ENCODE measurements at regions not wholly inside any gene's neighbourhood (a gene's known extent, or its start where the extent isn't known, plus 50 kb on each side); places are given as distances from the start of the nearest gene placed in this dataset.
"Not testable (repeated sequence)": the region's sequence is repeated elsewhere in the genome, so short reads cannot be mapped to it uniquely, and the experiment has no call there.

DNA sequence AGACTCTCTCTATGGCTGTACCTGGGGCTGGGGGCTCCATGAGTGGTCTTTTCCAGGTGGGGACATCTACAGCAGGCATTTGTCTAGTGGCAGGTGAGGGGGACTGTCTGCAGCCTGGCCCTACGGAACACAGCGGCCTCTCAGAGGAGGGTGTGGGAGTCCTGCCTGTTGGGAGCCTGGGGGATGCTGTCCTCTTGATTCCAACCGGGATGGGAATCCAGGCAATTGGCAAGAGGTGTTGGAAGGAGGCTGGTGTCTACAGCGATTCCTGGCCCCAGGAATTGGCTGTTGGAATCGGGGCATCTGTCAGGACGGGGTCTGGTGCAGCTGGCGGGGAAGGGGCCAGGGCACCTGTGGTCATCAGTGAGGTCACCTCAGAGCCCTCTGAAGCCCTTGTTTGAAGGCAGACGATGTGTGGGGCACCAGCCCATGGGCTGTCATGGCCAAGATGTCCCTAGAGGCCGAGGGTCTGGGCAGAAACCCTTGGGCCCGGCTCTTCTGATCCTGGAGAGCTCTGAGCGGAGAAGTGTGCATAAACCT, 386.3 kb downstream of the TMEM121 start:
- peak; percentile 16 for DNase-seq

DNA sequence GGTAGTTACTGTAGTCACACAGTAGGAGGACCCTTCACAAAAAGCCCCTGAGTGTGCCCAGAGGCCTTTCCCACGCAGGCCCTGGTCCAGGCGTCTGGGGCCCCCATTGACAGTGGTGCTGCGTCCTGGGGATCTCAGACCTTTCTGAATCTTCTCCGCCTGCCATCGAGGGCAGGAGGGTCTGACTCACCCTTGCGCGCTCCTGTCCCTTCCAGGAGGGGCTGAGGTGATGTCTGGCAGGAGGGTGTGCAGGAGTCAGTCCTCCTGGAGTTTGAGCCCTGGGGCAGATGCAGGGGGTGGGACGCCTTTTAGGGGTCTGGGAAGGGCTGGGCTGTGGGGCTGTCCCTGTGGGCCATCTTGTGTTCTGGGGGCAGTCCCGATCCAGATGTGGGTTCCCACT, 386.8 kb downstream of the TMEM121 start:
- peak; percentile 16 for DNase-seq

- DNase-seq, result peak; percentile 25
Observed at GRCh38 chr14:105913861-105914260, 387.5 kb downstream of the TMEM121 start.

DNA sequence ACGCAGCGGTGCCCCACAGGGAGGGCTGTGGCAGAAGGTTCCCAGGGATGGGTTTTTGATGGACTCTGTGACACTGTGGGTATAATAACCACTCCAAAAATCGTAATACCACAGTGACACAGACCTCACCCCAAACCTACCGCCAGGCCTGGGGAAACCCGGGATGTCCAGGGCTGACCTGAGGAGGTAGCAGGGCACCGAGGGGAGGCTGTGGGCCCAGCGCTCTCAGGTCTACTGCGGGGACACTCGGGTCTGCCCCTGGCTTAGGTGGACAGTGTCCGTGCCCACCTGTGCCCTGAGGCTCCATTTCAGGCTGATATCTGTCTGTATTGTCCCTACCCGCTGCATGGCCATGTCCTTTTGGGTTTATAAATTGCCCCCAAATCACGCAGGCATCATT, 387.9 kb downstream of the TMEM121 start:
- not testable (repeated sequence) for DNase-seq

DNA sequence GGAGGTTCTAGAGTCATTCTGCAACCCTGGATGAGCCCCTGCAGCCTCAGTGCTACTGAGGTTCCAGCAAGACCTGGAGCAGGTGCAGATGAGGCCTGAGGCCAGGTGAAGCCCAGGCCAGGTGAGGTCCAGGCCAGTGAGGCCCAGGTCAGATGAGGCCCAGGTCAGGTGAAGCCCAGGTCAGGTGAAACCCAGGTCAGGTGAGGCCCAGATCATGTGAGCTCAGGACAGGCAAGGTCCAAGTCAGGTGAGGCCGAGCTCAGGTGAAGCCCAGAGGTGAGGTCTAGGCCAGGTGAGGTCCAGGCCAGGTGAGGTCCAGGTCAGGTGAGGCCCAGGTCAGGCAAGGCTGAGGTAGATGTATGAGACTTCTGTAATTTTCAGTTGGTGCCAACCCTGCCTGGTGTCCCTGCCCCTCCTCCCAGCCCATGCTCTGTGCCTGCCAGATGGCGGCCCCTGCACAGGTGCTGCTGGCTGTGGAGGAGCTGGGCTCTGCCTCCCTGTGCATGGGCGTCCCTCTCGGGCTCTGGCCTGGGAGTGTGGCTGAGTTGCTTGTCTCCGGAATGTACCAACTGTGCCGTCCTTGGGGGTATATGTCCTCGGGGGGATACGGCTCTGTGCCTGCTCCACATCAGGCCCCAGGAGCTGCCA, 388.5 kb downstream of the TMEM121 start:
- peak; percentile 13 for DNase-seq

GRCh38 chr14:105915546-105915945, 389.2 kb downstream of the TMEM121 start:
- DNase-seq, result not testable (repeated sequence)

GRCh38 chr14:105917136-105917932, 391.0 kb downstream of the TMEM121 start:
- DNase-seq, result peak; percentile 56

DNA sequence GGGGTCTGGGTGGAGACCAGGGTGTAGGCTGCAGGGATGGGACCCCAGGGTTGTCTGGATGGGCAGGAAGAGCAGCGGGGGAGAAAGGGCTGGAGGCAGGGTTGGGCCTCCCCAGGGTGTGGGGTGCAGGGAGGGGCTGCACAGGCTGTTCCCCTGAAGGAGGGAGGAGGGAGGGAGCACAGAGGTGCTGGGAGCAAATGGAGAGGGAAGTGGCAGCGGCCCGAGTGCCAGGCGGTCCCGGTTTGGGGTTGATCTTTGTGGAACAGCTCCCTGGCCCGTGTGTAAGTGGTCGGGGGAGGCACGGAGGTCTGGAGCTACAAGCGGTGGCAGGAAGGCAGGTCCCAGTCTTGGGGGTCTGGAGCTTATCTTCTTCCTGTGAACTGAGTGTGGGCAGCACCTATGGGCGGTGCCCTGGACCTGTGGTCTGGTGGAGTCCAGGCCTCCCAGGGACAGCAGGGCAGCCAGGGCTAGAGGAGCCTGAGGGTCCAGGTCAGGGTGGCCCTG, 391.6 kb downstream of the TMEM121 start:
- peak; percentile 47 for DNase-seq

GRCh38 chr14:105918496-105919262, 392.3 kb downstream of the TMEM121 start:
- DNase-seq, result peak; percentile 38

- peak; percentile 27 for DNase-seq
Observed at GRCh38 chr14:105919458-105920150, 393.2 kb downstream of the TMEM121 start.

- DNase-seq, result peak; percentile 39
Observed at GRCh38 chr14:105920151-105920700, 393.8 kb downstream of the TMEM121 start.

DNA sequence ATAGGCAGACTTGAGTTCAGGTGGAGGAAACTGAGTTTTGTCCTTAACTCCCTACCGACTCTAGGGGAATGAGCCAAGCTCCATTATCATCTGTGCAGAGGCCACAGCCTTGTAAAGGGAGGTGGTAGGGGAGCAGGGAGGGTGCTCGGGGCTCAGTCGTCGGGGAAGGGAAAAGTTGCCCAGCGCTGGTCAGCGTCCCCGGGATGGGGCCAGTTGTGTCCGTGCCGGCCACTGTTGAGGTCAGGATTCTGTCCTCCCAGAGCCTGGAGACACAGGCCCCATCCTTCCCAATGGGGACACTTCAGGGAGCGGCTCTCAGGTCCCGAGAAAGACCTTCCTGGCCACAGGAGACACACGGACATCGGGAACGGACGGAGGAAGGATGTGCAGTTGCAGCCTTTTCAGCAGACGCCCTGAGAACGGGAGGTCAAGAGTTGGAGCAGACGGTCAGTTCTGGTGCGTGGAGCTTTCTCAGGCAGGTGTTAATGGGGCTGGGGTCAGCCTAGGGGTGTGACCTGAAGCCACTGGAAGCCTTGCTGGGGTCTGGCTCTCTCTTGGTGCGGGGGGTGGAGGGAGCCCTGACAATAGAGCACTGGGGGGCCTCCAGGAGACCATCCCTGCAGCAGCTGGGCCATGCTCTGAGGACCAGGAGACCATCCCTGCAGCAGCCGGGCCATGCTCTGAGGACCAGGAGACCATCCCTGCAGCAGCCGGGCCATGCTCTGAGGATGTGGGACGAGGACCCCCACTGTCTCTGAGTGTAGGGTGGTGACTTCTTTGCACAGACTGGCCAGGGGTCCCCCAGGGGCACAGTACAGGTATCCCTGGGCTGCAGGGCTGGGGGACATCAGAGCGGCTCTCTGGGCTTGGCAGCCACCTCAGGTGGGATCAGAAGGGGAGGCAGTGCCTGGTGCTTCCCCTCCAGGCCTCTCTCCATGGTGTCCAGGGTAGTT, 394.7 kb downstream of the TMEM121 start:
- peak; percentile 34 for DNase-seq

DNA sequence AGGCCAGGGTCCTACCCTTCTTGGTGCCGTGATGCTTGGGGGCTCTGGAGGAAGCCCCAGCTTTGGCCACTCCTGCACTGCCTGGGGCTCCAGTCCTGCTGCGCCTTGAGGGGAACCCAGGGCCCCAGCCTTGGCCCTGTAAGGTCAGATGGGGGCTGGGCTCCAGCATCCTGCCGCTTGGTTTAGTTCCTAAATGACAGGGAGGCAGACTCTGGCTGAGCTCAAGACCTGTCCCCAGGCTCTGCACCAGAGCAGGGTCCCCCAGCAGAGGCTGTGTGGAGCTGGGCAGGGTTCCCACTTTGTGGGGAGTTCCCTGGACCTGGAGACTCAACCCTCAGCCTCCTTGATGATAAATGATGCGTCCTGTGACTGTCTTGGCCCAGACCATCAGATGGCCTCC, 395.4 kb downstream of the TMEM121 start:
- DNase-seq, result peak; percentile 47

- DNase-seq, result peak; percentile 17
Observed at GRCh38 chr14:105923520-105924191, 397.3 kb downstream of the TMEM121 start.

- peak; percentile 31 for DNase-seq
Observed at GRCh38 chr14:105924951-105925591, 398.7 kb downstream of the TMEM121 start.

GRCh38 chr14:105925615-105926372, 399.4 kb downstream of the TMEM121 start:
- DNase-seq, result peak; percentile 45

- peak; percentile 61 for DNase-seq
Observed at GRCh38 chr14:105926373-105927095, 400.2 kb downstream of the TMEM121 start.

Data from activated effector memory CD4-positive, alpha-beta T cell treated with anti-CD3 and anti-CD28 coated beads, Interleukin-2, amount 50 U/mL, for 16 hours (primary cell).